Activated T-helper 1 cell treated with anti-CD3 and anti-CD28 coated beads, Interleukin-12 subunit alpha, Interleukin-12 subunit beta, Interleukin-2, Interleukin-4 antibody, amounts not matched to agents 30 ng/mL and 10 ng/mL and 1 ng/mL, durations not matched to agents 14 hours and 24 hours and 36 hours (primary cell): ENCODE measurements at regions not wholly inside any gene's neighbourhood (a gene's known extent, or its start where the extent isn't known, plus 50 kb on each side); places are given as distances from the start of the nearest gene placed in this dataset.

ENCODE experiments used
- DNase-seq: peaks from one replicate; pipeline ENCODE4 v3.0.0; 2021; ENCODE audit warnings: low spot score
- H3K27ac Mint-ChIP-seq: one replicate; pipeline ENCODE4 v1.8.0; 2021; ENCODE audit warnings: mild to moderate bottlenecking, mixed read lengths
- H3K27me3 Mint-ChIP-seq: one replicate; pipeline ENCODE4 v1.8.0; 2022; ENCODE audit warnings: mild to moderate bottlenecking, moderate library complexity, mixed read lengths; ENCODE audit not compliant: insufficient read depth
- H3K36me3 Mint-ChIP-seq: one replicate; pipeline ENCODE4 v1.8.0; 2021; ENCODE audit warnings: low read depth, mixed read lengths
- H3K4me1 Mint-ChIP-seq: one replicate; pipeline ENCODE4 v1.8.0; 2021; ENCODE audit warnings: low read depth, mixed read lengths
- H3K4me3 Mint-ChIP-seq: one replicate; pipeline ENCODE4 v1.8.0; 2021; ENCODE audit warnings: mild to moderate bottlenecking, moderate library complexity, mixed read lengths
- H3K9me3 Mint-ChIP-seq: one replicate; pipeline ENCODE4 v1.8.0; 2021; ENCODE audit warnings: mixed read lengths
- intact Hi-C: fragments of 100-400 bp; cut with micrococcal nuclease; formaldehyde crosslinking; loops from one replicate; pipeline ENCODE4 v1.15.1; 2024

- Mint-ChIP-seq H3K27ac (peak overlapping the region; percentile 59), H3K4me1 (peaks cover 68% of the 10 kb centered on the region), H3K4me3 (no peak overlapping the region)
Measured at GRCh38 chr17:77429969-77430752, 289.4 kb downstream of the SEC14L1 start.

GRCh38 chr17:77432034-77432661, 291.4 kb downstream of the SEC14L1 start:
- Mint-ChIP-seq H3K4me3 (peak overlapping the region; percentile 21), H3K4me1 (peaks cover 75% of the 10 kb centered on the region)
- intact Hi-C loops, result loop anchor here (5.0 kb wide), 1 partner anchor 40 kb away; no protein-coding TSS in a partner anchor

More at GRCh38 chr17:77429969-77430752, 289.4 kb downstream of the SEC14L1 start:
- Mint-ChIP-seq H3K27me3 (no peaks in the 10 kb centered on the region), H3K36me3 (peaks cover 11% of the 10 kb centered on the region), H3K9me3 (no peaks in the 10 kb centered on the region)
- DNase-seq, result peak; percentile 66
- intact Hi-C loops, result loop anchor here (1.0 to 5.0 kb wide), 4 partner anchors 27 to 99 kb away; no protein-coding TSS in a partner anchor

GRCh38 chr17:77432742-77433141, 292.0 kb downstream of the SEC14L1 start:
- H3K4me3 Mint-ChIP-seq, result peak overlapping the region; percentile 21
- H3K27me3 Mint-ChIP-seq, result no peaks in the 10 kb centered on the region
- H3K9me3 Mint-ChIP-seq, result no peaks in the 10 kb centered on the region
- peak overlapping the region; percentile 43 for H3K27ac Mint-ChIP-seq
- peaks cover 77% of the 10 kb centered on the region for H3K4me1 Mint-ChIP-seq
- DNase-seq, result no peak
- intact Hi-C loops, result loop anchor here (5.0 kb wide), 1 partner anchor 40 kb away; no protein-coding TSS in a partner anchor
- peaks cover 15% of the 10 kb centered on the region for H3K36me3 Mint-ChIP-seq

More at GRCh38 chr17:77432034-77432661, 291.4 kb downstream of the SEC14L1 start:
- Mint-ChIP-seq H3K27me3 (no peaks in the 10 kb centered on the region), H3K36me3 (peaks cover 15% of the 10 kb centered on the region), H3K27ac (peak overlapping the region; percentile 43), H3K9me3 (no peaks in the 10 kb centered on the region)
- no peak for DNase-seq

GRCh38 chr17:77433385-77434135, 292.8 kb downstream of the SEC14L1 start:
- no peaks in the 10 kb centered on the region for H3K9me3 Mint-ChIP-seq
- H3K27me3 Mint-ChIP-seq, result no peaks in the 10 kb centered on the region
- intact Hi-C loops, result loop anchor here (2.0 to 5.0 kb wide), 2 partner anchors 17 to 39 kb away; no protein-coding TSS in a partner anchor
- peak overlapping the region; percentile 90 for H3K27ac Mint-ChIP-seq
- peaks cover 13% of the 10 kb centered on the region for H3K36me3 Mint-ChIP-seq
- no peak for DNase-seq
- H3K4me3 Mint-ChIP-seq, result peak overlapping the region; percentile 78
- peaks cover 77% of the 10 kb centered on the region for H3K4me1 Mint-ChIP-seq

GRCh38 chr17:77434136-77435114, 293.7 kb downstream of the SEC14L1 start:
- Mint-ChIP-seq H3K27me3 (no peaks in the 10 kb centered on the region), H3K4me3 (peak overlapping the region; percentile 78), H3K4me1 (peaks cover 77% of the 10 kb centered on the region), H3K27ac (peak overlapping the region; percentile 90), H3K9me3 (no peaks in the 10 kb centered on the region), H3K36me3 (peaks cover 13% of the 10 kb centered on the region)
- intact Hi-C loops, result loop anchor here (2.0 to 5.0 kb wide), 2 partner anchors 16 to 38 kb away; no protein-coding TSS in a partner anchor
- no peak for DNase-seq

GRCh38 chr17:77435272-77436057, 294.7 kb downstream of the SEC14L1 start:
- Mint-ChIP-seq H3K27ac (peak overlapping the region; percentile 90), H3K4me3 (peak overlapping the region; percentile 78), H3K9me3 (no peaks in the 10 kb centered on the region), H3K36me3 (peaks cover 13% of the 10 kb centered on the region), H3K27me3 (no peaks in the 10 kb centered on the region), H3K4me1 (peaks cover 76% of the 10 kb centered on the region)
- intact Hi-C loops, result loop anchor here (2.0 kb wide), 1 partner anchor 15 kb away; no protein-coding TSS in a partner anchor
- no peak for DNase-seq

GRCh38 chr17:77436058-77436442, 295.3 kb downstream of the SEC14L1 start:
- Mint-ChIP-seq H3K4me3 (peak overlapping the region; percentile 78), H3K27ac (peak overlapping the region; percentile 79), H3K4me1 (peaks cover 78% of the 10 kb centered on the region), H3K27me3 (no peaks in the 10 kb centered on the region), H3K36me3 (peaks cover 13% of the 10 kb centered on the region), H3K9me3 (no peaks in the 10 kb centered on the region)
- intact Hi-C loops, result no loop called here
- no peak for DNase-seq

- Mint-ChIP-seq H3K4me1 (peaks cover 83% of the 10 kb centered on the region), H3K36me3 (peaks cover 13% of the 10 kb centered on the region), H3K27ac (peak overlapping the region; percentile 23), H3K27me3 (no peaks in the 10 kb centered on the region), H3K9me3 (no peaks in the 10 kb centered on the region), H3K4me3 (peak overlapping the region; percentile 78)
- intact Hi-C loops, result no loop called here
- DNase-seq, result no peak
Measured at GRCh38 chr17:77436481-77436880, 295.7 kb downstream of the SEC14L1 start.

GRCh38 chr17:77437017-77437416, 296.2 kb downstream of the SEC14L1 start:
- no peak for DNase-seq
- Mint-ChIP-seq H3K4me3 (peak overlapping the region; percentile 49), H3K27me3 (no peaks in the 10 kb centered on the region), H3K27ac (peak overlapping the region; percentile 23), H3K36me3 (peaks cover 12% of the 10 kb centered on the region), H3K9me3 (no peaks in the 10 kb centered on the region), H3K4me1 (peaks cover 83% of the 10 kb centered on the region)
- intact Hi-C loops, result no loop called here

GRCh38 chr17:77437747-77438146, 297.0 kb downstream of the SEC14L1 start:
- Mint-ChIP-seq H3K4me3 (no peak overlapping the region), H3K27me3 (no peaks in the 10 kb centered on the region), H3K4me1 (peaks cover 82% of the 10 kb centered on the region), H3K9me3 (no peaks in the 10 kb centered on the region), H3K27ac (peak overlapping the region; percentile 90), H3K36me3 (peaks cover 12% of the 10 kb centered on the region)
- DNase-seq, result no peak
- intact Hi-C loops, result no loop called here
